ENCODE measurements at regions not wholly inside any gene's neighbourhood (a gene's known extent, or its start where the extent isn't known, plus 50 kb on each side); places are given as distances from the start of the nearest gene placed in this dataset.

GRCh38 chr2:126449677-126450076, 206.3 kb upstream of the GYPC start:
- no peak for TF ChIP-seq CTCF (IDR thresholded peaks at IDR 0.05; ENCODE audit: insufficient read depth, low read depth, low read length, missing control alignments)
- H3K4me3 ChIP-seq (ENCODE audit: low read depth, low read length), result no peak overlapping the region
- peak; percentile 22 for DNase-seq (ENCODE audit: low read depth)

- TF ChIP-seq CTCF (IDR thresholded peaks at IDR 0.05; ENCODE audit: insufficient read depth, low read depth, low read length, missing control alignments), result no peak
- no peak for DNase-seq (ENCODE audit: low read depth)
- no peak overlapping the region for H3K4me3 ChIP-seq (ENCODE audit: low read depth, low read length)
These were observed 191.9 kb upstream of the GYPC start for GRCh38 chr2:126463892-126464674.

- no peak overlapping the region for H3K4me3 ChIP-seq (ENCODE audit: low read depth, low read length)
- peak; percentile 72 for DNase-seq (ENCODE audit: low read depth)
- TF ChIP-seq CTCF (IDR thresholded peaks at IDR 0.05; ENCODE audit: insufficient read depth, low read depth, low read length, missing control alignments), result no peak
These were observed 188.4 kb upstream of the GYPC start for GRCh38 chr2:126467367-126468054.

GRCh38 chr2:126475031-126475430, 180.9 kb upstream of the GYPC start:
- TF ChIP-seq CTCF (IDR thresholded peaks at IDR 0.05; ENCODE audit: insufficient read depth, low read depth, low read length, missing control alignments), result no peak
- H3K4me3 ChIP-seq (ENCODE audit: low read depth, low read length), result no peak overlapping the region
- DNase-seq (ENCODE audit: low read depth), result no peak

GRCh38 chr2:126476691-126477090, 179.3 kb upstream of the GYPC start:
- TF ChIP-seq CTCF (IDR thresholded peaks at IDR 0.05; ENCODE audit: insufficient read depth, low read depth, low read length, missing control alignments), result no peak
- no peak for DNase-seq (ENCODE audit: low read depth)
- no peak overlapping the region for H3K4me3 ChIP-seq (ENCODE audit: low read depth, low read length)

GRCh38 chr2:126480033-126480432, 175.9 kb upstream of the GYPC start:
- no peak overlapping the region for H3K4me3 ChIP-seq (ENCODE audit: low read depth, low read length)
- no peak for DNase-seq (ENCODE audit: low read depth)
- TF ChIP-seq CTCF (IDR thresholded peaks at IDR 0.05; ENCODE audit: insufficient read depth, low read depth, low read length, missing control alignments), result no peak

Data from GM12865 (cell line).